ENCODE measurements at regions not wholly inside any gene's neighbourhood (a gene's known extent, or its start where the extent isn't known, plus 50 kb on each side); places are given as distances from the start of the nearest gene placed in this dataset.

- CTCF ChIA-PET = no interaction called here
- intact Hi-C loops (cut with micrococcal nuclease; ENCODE audit: unreplicated experiment) = no loop called here
- ATAC-seq (no peak), DNase-seq (ENCODE audit: low read depth, low spot score) (no peak)
- Histone ChIP-seq H3K36me3 (ENCODE audit: control insufficient read depth, insufficient read depth, low read length) (no peaks in the 10 kb centered on the region), H3K4me3 (ENCODE audit: low read depth in 2 of 2, low read length in 2 of 2) (no peak overlapping the region), H3K4me1 (ENCODE audit: control insufficient read depth, insufficient read depth, low read length) (no peaks in the 10 kb centered on the region), H3K27me3 (ENCODE audit: control insufficient read depth, insufficient read depth, low read length) (no peaks in the 10 kb centered on the region), H3K9me3 (ENCODE audit: control insufficient read depth, insufficient read depth, low read depth, low read length) (no peaks in the 10 kb centered on the region), H3K27ac (ENCODE audit: low read length) (no peak overlapping the region)
- TF ChIP-seq REST (IDR thresholded peaks at IDR 0.05; ENCODE audit: insufficient read depth in 1 of 2, low read depth in 2 of 2, low read length in 1 of 2) (no peak), TCF7L2 (IDR thresholded peaks at IDR 0.05; ENCODE audit: low read depth, low read length) (no peak), CTCF (IDR thresholded peaks at IDR 0.05) (no peak), SIN3A (IDR thresholded peaks at IDR 0.05; ENCODE audit: borderline replicate concordance, insufficient read depth, low read depth, low read length) (no peak), POLR2AphosphoS5 (IDR thresholded peaks at IDR 0.05; ENCODE audit: low read depth, low read length) (no peak)
- POLR2A ChIA-PET = no interaction called here
- BruUV-seq (replicated peaks) = no TSS peak
- in situ Hi-C loops (cut with HindIII; ENCODE audit: low pct_unique_long_range_greater_than_20kb, low sequenced_read_pairs) = no loop called here
These were observed 441.4 kb downstream of the KDM5D start for GRCh38 chrY:19303136-19303535.

- CTCF ChIA-PET = no interaction called here
- ATAC-seq = no peak
- POLR2A ChIA-PET = no interaction called here
These were observed 453.6 kb downstream of the KDM5D start for GRCh38 chrY:19290925-19291324.

More at GRCh38 chrY:19290925-19291324, 453.6 kb downstream of the KDM5D start:
- Histone ChIP-seq H3K27me3 (ENCODE audit: control insufficient read depth, insufficient read depth, low read length) (no peaks in the 10 kb centered on the region), H3K9me3 (ENCODE audit: control insufficient read depth, insufficient read depth, low read depth, low read length) (no peaks in the 10 kb centered on the region), H3K36me3 (ENCODE audit: control insufficient read depth, insufficient read depth, low read length) (no peaks in the 10 kb centered on the region), H3K27ac (ENCODE audit: low read length) (no peak overlapping the region), H3K4me1 (ENCODE audit: control insufficient read depth, insufficient read depth, low read length) (no peaks in the 10 kb centered on the region), H3K4me3 (ENCODE audit: low read depth in 2 of 2, low read length in 2 of 2) (no peak overlapping the region)
- intact Hi-C loops (cut with micrococcal nuclease; ENCODE audit: unreplicated experiment) = no loop called here
- no TSS peak for BruUV-seq (replicated peaks)
- in situ Hi-C loops (cut with HindIII; ENCODE audit: low pct_unique_long_range_greater_than_20kb, low sequenced_read_pairs) = no loop called here
- TF ChIP-seq TCF7L2 (IDR thresholded peaks at IDR 0.05; ENCODE audit: low read depth, low read length) (no peak), SIN3A (IDR thresholded peaks at IDR 0.05; ENCODE audit: borderline replicate concordance, insufficient read depth, low read depth, low read length) (no peak), CTCF (IDR thresholded peaks at IDR 0.05) (no peak), POLR2AphosphoS5 (IDR thresholded peaks at IDR 0.05; ENCODE audit: low read depth, low read length) (no peak), REST (IDR thresholded peaks at IDR 0.05; ENCODE audit: insufficient read depth in 1 of 2, low read depth in 2 of 2, low read length in 1 of 2) (no peak)
- no peak for DNase-seq (ENCODE audit: low read depth, low spot score)
